NCI-H1930 (cell line): ENCODE measurements at regions not wholly inside any gene's neighbourhood (a gene's known extent, or its start where the extent isn't known, plus 50 kb on each side); places are given as distances from the start of the nearest gene placed in this dataset.
"Not testable (repeated sequence)": the region's sequence is repeated elsewhere in the genome, so short reads cannot be mapped to it uniquely, and the experiment has no call there.

ENCODE experiments used
- DNase-seq, 2 experiments: peaks; one replicate each; lab custom pipeline; 2025; lab: John Stamatoyannopoulos, UW

DNA sequence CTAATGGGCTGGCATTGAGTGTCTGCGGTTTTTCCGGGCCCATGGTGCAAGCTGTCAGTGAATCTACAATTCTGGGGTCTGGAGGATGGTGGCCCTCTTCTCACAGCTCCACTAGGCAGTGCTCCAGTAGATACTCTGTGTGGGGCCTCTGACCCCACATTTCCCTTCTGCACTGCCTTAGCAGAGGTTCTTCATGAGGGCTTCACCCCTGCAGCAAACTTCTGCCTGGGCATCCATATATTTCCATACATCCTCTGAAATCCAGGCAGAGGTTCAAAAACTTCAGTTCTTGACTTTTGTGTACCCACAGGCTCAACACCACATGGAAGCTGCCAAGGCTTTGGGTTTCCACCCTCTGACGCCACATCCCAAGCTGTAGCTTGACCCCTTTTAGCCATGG, 846.2 kb downstream of the RNF144A start:
- not testable (repeated sequence) for DNase-seq

DNA sequence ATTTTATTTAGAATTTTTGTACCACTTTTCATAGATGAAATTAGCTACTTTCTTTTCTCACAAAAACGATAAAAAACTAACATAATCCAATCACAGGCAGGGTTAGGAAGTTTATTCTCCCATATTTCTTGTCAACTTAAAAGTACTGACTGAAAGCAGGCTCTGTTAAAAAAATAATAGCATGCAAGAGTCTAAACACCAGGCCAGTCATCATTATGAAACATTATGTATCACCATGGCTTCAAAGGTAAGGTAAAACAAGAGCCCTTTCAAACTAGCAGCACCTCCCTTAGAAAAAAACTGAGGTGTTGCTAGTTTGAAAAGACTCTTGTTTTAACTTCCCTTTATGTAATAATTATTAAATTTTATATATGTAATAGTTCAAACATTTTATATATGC, 848.0 kb downstream of the RNF144A start:
- DNase-seq: no peak

DNA sequence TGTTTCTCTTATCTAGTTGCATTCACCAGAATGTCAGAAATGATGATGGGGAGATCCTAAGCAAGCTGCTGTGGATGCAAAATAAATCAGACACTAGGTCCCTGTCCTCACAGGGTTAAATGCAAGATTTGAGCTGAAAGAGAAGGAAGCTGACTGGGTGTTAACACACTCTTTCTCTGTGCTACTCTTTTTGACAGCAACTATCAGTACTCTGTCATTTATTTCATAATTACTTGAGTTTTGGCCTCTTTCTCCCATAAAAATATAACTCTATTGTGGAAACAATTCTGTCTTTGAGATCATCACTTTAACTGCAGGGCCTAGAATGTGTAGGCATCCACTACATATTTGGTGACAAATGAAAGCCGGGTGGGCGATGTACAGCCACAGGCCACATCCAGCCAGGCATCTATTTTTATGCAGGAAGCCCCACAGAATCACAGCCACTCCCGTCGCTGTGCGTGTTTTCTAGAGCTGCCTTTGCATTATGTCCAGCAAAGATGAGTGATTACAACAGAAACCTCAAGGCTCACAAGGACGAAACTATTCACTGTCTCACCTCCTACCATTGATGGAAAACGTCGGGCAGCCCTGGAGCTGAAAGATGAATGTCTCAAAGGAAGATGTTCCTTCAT, 849.0 kb downstream of the RNF144A start:
- no peak for DNase-seq

DNA sequence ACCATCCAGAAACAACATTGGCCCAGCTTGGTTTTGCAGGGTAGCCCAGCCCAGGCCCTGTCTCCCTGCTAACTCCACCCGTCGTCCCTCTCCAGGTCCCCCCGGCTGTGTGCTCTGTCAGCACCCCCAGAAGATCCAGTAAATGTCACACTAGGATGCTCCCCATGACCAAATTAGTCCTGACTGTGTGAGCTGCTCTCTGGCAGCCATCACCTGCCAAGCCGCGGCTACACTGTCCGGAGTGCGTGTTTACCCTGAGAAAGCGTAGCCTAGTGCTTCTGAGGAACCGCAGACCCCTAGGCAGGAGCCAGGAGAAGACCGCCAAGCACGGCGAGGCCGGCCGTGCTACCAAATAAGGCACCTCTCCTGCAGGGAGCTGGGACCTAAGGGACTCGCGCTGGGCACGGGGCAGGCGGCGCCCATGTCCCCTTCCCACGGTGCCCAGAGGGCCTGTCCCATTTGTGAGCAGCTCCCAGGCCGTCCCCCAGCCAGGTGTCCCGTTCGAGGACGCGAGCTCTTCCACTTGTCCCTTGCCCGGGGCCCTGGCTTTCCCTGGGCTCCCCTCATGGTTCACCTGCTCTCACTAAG, 849.9 kb downstream of the RNF144A start:
- DNase-seq: no peak

DNA sequence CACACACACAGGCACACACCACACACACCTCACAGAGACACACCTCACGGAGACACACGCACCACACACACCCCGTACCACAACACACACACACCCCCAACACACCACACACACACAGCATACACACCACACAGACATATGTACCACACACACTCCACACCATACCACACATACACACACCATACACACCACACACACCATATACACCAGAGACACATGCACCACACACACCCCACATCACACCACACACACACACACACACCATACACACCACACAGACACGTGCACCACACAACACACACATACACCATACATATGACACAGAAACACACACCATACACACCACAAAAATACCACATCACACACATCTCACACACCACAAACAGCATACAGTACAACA, 850.7 kb downstream of the RNF144A start:
- DNase-seq: no peak

DNA sequence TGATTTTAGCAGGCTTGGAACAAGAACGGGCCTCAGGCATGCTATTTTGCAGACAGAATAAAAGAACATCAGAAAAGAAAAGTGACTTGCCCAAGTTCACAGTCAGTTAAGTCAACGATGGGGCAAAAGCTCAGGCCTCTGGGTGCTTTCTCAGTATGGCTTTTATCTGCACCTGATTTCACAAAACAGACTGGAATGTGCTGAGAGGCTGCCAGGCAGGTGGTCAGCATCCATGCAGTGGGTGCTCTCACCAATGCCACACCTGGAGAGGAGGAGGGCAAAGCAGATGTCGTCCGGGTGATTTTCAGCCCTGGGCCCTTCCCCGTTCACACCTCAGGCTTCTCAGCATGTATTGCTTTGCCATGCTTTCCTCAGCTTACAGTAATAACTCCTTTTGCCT, 854.6 kb downstream of the RNF144A start:
- DNase-seq: no peak

DNA sequence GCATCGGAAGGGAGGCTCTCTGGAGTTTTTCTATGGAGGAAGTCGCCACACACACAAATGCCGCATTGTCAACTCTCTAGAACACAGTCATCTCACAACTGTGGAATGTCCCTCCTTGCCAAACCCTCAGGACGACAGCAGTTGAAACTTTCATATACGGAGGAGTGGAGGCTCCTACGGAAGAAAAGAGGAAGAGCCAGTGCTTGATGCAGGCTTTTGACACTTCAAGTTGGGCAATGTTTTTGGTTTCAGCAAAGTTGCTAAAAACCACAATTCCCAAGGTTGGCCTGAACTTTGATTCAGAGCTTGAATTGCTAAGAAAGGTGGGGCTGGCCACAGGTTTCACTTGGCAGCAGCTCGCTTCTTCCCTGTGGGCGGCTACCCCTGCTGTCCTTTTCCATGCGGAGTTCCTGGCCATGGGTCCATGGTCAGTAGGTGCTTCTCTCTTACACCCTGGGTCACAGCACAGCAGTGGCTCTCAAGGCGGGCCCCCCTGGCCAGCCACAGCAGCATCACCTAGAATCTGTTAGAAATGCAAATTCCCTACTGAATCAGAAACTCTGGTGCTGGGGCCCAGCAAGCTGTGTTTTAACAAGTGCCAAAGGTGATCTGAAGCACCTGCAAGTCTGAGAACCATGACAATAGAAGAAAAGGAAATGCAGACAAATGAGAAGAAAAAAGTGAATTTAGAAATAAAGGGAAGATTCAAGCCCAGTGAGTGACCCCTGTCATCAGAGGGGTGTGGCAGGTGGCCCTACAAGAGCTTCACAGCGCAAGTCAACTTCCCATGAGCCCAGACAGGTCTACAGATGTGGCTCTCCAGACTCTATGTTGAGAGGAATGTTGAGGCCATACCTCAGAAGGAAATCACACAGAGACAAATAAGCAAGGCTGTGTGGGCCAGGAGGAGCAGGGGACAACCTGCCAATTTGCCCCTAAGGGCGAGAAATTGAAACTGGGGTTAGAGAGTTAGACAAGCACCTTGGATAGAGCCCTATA, 856.4 kb downstream of the RNF144A start:
- no peak for DNase-seq

DNA sequence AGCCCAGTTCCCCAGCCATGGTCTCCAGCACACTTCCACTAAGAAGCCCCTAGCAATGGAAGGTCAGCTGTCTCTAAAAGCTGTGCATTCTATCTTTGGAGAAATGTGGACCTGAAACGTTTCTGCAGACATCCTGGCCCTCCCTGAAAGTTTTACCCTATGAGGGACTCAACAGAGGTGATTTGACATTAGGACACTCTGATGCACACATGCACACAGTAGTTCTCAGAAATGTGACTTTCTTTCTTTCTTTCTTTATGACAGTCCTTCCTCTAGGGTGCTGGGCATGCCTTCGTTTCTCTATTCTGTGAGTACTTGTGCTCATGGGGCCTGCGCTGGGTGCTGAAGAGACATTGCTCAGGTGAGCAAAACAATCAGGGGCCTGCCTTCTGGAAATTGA, 857.3 kb downstream of the RNF144A start:
- no peak for DNase-seq

DNA sequence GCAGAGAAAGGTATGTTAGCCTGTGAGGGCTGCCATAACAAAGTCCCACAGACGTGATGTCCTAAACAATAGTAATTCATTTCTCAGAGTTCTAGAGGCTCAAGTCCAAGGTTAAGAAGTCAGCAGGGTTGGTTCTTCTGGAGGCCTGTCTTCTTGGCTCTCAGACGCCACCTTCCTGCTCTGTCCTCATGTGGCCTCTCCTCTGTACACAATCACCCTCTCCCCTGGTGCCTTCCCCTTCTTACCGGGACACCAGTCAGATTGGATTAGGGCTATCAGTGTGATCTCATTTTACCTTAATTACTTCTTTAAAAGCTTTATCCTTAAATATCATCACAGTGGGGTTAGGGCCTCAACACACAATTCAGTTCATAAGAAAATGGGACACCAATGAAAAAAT, 860.5 kb downstream of the RNF144A start:
- DNase-seq: no peak

DNA sequence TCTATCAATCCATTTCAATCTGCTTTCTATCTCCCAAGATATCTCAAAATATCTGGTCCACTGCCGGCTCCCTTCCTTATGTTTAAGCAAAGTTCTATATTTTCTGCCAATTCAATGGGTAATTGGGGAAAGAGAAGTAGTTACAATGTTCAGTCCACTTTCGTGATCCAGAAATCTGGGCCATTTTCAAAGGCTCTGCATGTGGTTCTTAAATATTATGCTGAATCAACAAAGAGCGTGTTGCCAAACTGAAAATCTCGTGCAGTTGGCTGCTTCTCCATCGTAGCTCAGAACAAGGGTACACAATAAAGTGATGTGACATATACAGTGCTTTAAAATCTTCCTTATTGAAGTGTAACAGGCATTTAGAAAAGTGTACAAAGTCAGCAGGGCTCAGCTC, 863.1 kb downstream of the RNF144A start:
- DNase-seq: no peak

DNA sequence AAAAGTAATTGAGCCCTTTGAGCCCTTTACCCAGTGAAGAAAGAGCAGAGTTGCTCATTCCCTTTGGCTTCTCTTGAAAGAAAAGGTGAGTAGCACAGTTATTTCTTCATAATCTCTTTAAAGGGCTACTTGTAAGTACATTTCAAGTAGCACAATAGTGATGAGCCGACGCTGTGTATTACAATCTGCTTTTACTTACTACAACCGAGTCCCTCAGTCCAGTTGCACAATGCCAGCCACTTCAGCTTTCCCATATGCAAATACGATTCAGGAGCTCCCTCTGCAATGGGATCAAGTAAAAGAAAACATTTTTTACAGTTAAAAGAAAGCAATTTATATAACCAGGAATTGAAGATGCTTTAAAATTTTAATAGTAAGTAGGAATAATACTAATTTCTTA, 868.5 kb downstream of the RNF144A start:
- DNase-seq: no peak

DNA sequence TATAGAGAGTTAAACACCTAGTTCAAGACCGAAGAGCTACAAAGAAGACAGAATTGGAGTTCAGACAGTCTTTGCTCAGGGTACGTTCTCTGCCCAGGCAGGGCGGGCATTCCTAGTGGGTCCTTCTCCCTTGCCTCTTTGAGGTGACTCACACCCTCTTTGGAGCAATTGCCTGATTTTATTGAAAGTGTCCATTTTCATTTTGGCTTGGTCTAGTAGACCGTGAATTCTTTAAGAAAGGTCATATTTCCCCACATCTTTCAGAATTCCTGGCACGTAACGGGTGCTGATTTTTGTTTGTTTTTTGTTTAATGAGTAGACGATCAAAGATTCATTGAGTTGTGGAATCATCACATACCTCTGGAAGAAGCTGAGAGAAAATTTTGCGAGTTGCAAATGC, 871.5 kb downstream of the RNF144A start:
- DNase-seq: no peak

DNA sequence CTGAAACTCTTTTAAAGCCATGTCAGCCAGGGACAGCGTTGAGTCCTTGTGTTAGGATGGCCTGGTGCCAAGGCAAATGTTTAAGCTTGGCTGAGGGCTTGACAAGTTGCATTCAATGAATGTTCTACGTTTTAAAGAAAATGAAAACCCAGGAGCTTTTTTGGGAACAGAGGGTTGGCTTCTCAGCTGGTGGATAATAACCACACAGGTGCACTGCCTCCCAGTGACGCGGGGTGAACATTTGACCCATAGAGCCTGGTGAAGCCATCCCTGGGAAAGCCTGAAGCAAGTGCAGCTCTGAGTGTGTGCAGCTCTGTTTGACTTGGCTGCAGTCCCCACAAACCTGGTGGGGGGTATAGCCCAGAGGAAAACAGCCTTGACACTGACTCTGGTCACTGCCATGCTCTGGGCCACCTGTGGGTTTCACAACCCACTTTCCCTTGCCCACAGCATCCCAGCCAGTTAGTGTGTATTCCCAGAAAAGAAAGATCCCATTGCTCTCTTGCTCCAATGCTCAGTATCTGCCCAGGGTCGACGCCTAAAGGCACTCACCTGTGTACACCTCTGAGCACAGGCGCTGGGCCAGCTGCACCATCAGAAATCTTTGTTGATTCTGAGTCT, 874.9 kb downstream of the RNF144A start:
- peak in 1 of 2 experiments; percentile 70 for DNase-seq

DNA sequence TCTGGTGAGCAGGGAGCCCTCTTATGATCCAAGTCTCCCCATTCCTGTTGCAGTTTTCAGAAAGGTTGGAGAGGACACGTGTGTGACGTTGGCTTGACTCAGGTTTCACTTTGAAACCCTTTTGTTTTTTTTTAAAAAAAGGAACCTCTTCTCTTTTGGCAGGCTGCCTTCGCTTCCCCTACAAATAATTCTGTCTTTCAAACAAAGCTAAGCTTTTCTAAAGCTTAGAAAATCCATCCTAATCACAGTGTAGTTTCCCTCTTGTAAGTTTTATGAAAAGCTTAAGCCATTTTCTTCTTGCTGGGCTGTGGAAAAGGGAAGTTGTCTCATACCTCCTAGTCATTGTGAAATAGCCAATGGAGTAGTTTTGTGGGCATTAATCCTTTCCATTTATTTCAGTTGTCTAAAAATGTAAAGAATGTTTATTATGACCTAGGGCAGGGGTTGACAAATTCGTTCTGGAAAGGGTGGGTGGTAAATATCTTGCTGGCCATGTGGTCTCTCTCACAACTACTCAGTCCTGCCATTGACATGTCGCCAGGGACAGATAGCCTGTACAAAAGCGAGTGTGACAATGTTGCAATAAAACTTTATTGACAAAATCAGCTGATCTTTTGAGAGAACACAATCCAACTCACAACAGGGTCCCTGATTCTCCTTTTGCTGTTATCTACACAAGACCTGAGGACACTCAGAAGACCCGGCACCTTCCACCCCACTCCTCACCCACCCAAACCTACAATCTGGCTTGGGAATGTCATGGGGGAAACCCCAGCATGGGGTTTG, 878.8 kb downstream of the RNF144A start:
- no peak for DNase-seq

DNA sequence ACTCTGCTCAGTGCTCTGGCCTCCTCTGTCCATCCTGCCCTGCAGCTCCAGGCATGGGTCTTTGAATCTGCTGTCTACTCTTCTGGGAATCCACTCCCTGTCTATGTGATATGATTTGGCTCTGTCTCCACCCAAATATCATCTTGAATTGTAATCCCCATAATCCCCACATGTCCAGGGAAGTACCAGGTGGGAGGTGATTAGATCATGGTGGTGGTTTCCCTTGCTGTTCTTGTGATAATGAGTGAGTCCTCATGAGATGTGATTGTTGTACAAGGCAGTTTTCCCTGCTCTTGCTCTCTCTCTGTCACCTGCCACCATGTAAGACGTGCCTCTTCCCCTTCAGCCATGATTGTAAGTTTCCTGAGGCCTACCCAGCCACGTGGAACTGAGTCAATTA, 881.8 kb upstream of the ID2 start:
- DNase-seq: no peak

DNA sequence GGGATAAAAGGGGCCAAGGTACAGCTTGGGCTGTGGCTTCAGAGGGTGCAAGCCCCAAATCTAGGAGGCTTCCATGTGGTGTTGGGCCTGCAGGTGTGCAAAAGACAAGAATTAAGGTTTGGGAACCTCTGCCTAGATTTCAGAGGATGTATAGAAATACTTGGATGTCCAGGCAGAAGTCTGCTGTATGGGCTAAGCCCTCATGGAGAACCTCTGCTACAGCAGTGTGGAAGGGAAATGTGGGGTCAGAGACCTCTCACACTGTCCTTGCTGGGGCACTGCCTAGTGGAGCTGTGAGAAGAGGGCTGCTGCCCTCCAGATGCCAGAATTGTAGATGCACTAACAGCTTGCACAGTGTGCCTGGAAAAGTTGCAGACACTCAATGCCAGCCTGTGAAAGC, 880.6 kb upstream of the ID2 start:
- DNase-seq: no peak

DNA sequence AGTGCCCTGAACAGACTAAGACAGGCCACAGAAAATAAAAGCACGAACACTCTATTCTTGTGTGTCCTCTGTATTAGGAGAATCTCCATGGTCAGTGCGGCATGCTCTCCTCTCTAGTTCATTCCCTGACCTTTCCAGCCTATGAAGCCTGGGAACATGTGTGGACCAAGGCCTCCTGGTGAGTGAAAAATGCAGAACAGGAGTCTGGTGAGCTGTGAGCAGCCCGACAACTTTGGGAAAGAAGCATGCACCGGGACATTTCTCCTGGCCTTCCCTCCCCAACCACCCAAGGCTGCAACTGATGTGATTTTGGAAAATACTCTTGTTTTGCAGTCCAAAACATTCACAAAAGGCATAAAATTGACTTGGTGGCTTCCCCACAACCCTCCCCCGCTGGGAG, 878.3 kb upstream of the ID2 start:
- no peak for DNase-seq

DNA sequence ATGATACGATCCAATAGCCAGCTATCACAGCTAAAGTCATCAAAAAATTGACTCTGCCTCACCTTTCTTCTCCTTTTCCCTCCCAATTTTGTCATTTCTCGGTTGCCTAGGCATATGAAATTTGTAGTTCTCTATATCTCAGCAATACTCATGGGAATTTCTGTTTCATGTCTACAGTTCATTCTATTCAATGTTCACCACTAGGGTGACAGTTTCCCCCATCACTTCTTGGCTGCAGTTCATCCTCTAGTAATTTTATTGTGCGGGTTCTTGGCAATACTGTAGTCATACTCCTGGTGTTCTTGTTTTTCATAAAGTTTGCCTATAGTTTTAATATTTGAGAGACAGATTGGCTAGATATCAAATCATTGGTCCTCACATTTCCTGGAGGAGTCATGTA, 872.2 kb upstream of the ID2 start:
- no peak for DNase-seq

DNA sequence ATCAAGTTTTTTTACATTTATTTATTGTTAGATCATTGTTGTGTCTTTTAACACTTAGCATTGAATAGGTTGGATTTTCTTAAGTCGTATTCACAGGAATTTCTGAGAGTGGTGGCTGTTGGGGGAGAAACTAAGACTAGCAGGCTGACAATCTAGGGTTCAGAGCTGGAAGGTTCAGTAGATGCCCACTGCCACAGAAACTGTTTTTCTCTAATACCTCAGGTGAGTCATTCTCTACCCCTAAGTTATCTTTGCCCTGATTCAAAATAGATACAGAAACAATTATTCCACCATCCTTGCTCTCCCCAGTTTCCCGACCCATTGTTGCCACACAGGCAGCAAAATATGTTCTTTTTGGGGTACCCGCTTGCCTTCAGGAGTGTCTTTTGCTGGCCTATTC, 870.8 kb upstream of the ID2 start:
- no peak for DNase-seq

DNA sequence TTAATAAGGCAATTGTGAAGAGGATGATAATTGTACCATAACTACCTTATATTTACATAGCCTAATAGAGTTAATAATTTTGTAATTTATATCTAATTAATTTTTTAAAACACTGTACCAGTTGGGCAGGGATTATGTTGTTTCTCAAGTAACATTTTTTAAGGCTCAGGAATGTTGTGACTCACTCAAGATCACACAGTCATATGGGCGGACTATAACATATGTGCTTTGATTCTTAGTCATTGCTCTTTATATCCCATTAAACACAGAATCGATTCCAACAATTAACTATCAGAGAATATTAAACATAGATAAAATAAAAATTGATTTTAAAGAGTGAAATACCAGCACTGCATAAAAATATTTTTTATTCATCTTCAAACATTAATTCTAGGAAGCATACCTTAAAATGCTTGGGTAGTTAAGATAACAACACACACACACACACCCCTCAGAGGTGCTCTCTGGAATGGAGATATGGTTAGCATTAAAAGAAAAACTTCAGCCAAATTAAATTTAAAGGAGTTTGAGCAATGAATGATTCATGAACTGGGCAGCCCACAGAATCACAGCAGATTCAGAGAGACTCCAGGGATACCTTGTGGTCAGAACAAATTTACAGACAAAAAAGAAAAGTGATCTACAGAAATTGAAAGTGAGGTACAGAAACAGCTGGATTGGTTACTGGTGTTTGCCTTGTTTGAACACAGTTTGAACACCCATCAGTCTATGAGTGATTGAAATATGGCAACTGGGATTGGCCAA, 869.4 kb upstream of the ID2 start:
- no peak for DNase-seq
